CD4-positive, alpha-beta T cell treated with Interferon gamma for 1 hour (primary cell): ENCODE measurements at regions not wholly inside any gene's neighbourhood (a gene's known extent, or its start where the extent isn't known, plus 50 kb on each side); places are given as distances from the start of the nearest gene placed in this dataset.

Experiments used
- DNase-seq: peaks from one replicate; pipeline ENCODE4 v3.0.0-alpha.2; 2020

- no peak for DNase-seq
Measured at GRCh38 chr1:232110281-232111090, 483.9 kb downstream of the DISC1 start.

GRCh38 chr1:232109391-232109790 is 482.8 kb downstream of the DISC1 start:
- no peak for DNase-seq

- DNase-seq = no peak
Measured at GRCh38 chr1:232108598-232108997, 482.0 kb downstream of the DISC1 start.

- no peak for DNase-seq
Measured at GRCh38 chr1:232106415-232106814, 479.8 kb downstream of the DISC1 start.

GRCh38 chr1:232105561-232105960 is 479.0 kb downstream of the DISC1 start:
- no peak for DNase-seq

GRCh38 chr1:232101231-232101630 is 474.6 kb downstream of the DISC1 start:
- no peak for DNase-seq

- DNase-seq = no peak
Measured at GRCh38 chr1:232096751-232097150, 470.2 kb downstream of the DISC1 start.
